H54 (cell line): ENCODE measurements at regions not wholly inside any gene's neighbourhood (a gene's known extent, or its start where the extent isn't known, plus 50 kb on each side); places are given as distances from the start of the nearest gene placed in this dataset.

Experiments used
- DNase-seq: peaks from one replicate; pipeline ENCODE4 v3.0.0; 2011; ENCODE audit warnings: low spot score, mixed read lengths; ENCODE audit not compliant: insufficient read length
- FAIRE-seq: peaks from 3 replicates; lab custom pipeline; 2011; peaks lifted over from hg19 to GRCh38; lab: Jason Lieb, UNC
- POLR2A ChIP-seq: IDR thresholded peaks from 2 replicates; pipeline ENCODE4 v1.6.1; 2011; ENCODE audit warnings: low read depth, mild to moderate bottlenecking, low read length

- FAIRE-seq (no peak), DNase-seq (no peak)
- TF ChIP-seq POLR2A, result no peak
Measured at GRCh38 chr1:54464031-54464476, 57.9 kb upstream of the SSBP3 start.

GRCh38 chr1:54463259-54464030 is 57.3 kb upstream of the SSBP3 start:
- FAIRE-seq (no peak), DNase-seq (no peak)
- no peak for TF ChIP-seq POLR2A

- no peak for TF ChIP-seq POLR2A
- no peak for FAIRE-seq
- no peak for DNase-seq
Measured at GRCh38 chr1:54462597-54463258, 56.5 kb upstream of the SSBP3 start.

- DNase-seq, result no peak
- TF ChIP-seq POLR2A, result no peak
- no peak for FAIRE-seq
Measured at GRCh38 chr1:54461731-54462596, 55.8 kb upstream of the SSBP3 start.

- no peak for FAIRE-seq
- TF ChIP-seq POLR2A, result no peak
- no peak for DNase-seq
Measured at GRCh38 chr1:54460861-54461387, 54.7 kb upstream of the SSBP3 start.

- FAIRE-seq (no peak), DNase-seq (no peak)
- no peak for TF ChIP-seq POLR2A
Measured at GRCh38 chr1:54460351-54460750, 54.2 kb upstream of the SSBP3 start.

GRCh38 chr1:54459726-54460191 is 53.6 kb upstream of the SSBP3 start:
- DNase-seq (no peak), FAIRE-seq (no peak)
- TF ChIP-seq POLR2A, result no peak

GRCh38 chr1:54459140-54459539 is 52.9 kb upstream of the SSBP3 start:
- FAIRE-seq, result no peak
- no peak for TF ChIP-seq POLR2A
- DNase-seq, result no peak

GRCh38 chr1:54456921-54457529 is 50.8 kb upstream of the SSBP3 start:
- TF ChIP-seq POLR2A, result no peak
- DNase-seq (no peak), FAIRE-seq (no peak)

GRCh38 chr1:54456361-54456760 is 50.2 kb upstream of the SSBP3 start:
- no peak for TF ChIP-seq POLR2A
- DNase-seq (no peak), FAIRE-seq (no peak)
